ENCODE measurements at regions not wholly inside any gene's neighbourhood (a gene's known extent, or its start where the extent isn't known, plus 50 kb on each side); places are given as distances from the start of the nearest gene placed in this dataset.

GRCh38 chr5:165231821-165232508 is 1726.5 kb downstream of the MAT2B start:
- H3K36me3 ChIP-seq: no peaks in the 10 kb centered on the region
- DNase-seq: no peak
- intact Hi-C loops (cut with DNase I; ENCODE audit: low total_unique reads): no loop called here
- no peaks in the 10 kb centered on the region for H3K27me3 ChIP-seq
- no peak overlapping the region for H3K27ac ChIP-seq
- in situ Hi-C loops (cut with MboI; ENCODE audit: low pct_ligation_motif_present in 1 of 4, low pct_unique_long_range_greater_than_20kb in 1 of 4, low sequenced_read_pairs in 3 of 4): no loop called here
- TF ChIP-seq CTCF (IDR thresholded peaks at IDR 0.05) (no peak), EP300 (IDR thresholded peaks at IDR 0.05; ENCODE audit: low read depth) (no peak), POLR2A (IDR thresholded peaks at IDR 0.05) (no peak), POLR2AphosphoS5 (IDR thresholded peaks at IDR 0.05) (no peak)
- 55 to 86% methylated on average over 2 of the region's 2 CpGs for WGBS, 2 donors (ENCODE audit: low coverage in 1 of 2)
- H3K9me3 ChIP-seq: no peaks in the 10 kb centered on the region
- no peak overlapping the region for H3K4me3 ChIP-seq
- H3K4me1 ChIP-seq: no peaks in the 10 kb centered on the region

- Histone ChIP-seq H3K36me3 (no peaks in the 10 kb centered on the region), H3K9me3 (no peaks in the 10 kb centered on the region), H3K27me3 (no peaks in the 10 kb centered on the region), H3K27ac (no peak overlapping the region), H3K4me1 (no peaks in the 10 kb centered on the region), H3K4me3 (no peak overlapping the region)
- intact Hi-C loops (cut with DNase I; ENCODE audit: low total_unique reads) (no loop called here), in situ Hi-C loops (cut with MboI; ENCODE audit: low pct_ligation_motif_present in 1 of 4, low pct_unique_long_range_greater_than_20kb in 1 of 4, low sequenced_read_pairs in 3 of 4) (no loop called here)
- DNase-seq: no peak
- WGBS, 2 donors (ENCODE audit: low coverage in 1 of 2): 53 to 59% methylated on average over 4 of the region's 4 CpGs
- TF ChIP-seq EP300 (IDR thresholded peaks at IDR 0.05; ENCODE audit: low read depth) (no peak), POLR2A (IDR thresholded peaks at IDR 0.05) (no peak), CTCF (IDR thresholded peaks at IDR 0.05) (no peak), POLR2AphosphoS5 (IDR thresholded peaks at IDR 0.05) (no peak)
Observed at GRCh38 chr5:165232509-165233028, 1727.2 kb downstream of the MAT2B start.

DNA sequence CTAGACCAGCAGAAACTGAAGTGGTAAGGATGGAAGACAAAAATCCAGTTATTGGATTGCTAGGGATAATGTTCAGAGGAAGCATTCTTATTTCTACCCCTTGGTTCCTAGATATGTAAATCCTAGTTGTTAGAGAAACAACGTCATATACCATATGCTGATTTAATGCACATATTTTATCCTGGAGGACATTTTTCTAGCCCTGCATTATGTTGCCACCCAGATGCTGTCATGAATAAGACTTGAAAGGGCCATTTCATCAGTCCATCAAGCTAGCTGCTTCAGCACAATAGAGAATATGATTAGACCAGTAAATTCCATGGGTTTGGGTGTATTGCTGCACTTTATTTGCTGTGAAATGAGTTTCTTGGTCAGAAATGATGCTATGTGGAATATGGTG is 1736.4 kb downstream of the MAT2B start:
- Histone ChIP-seq H3K36me3 (no peaks in the 10 kb centered on the region), H3K27me3 (no peaks in the 10 kb centered on the region), H3K4me1 (no peaks in the 10 kb centered on the region), H3K27ac (no peak overlapping the region), H3K9me3 (no peaks in the 10 kb centered on the region), H3K4me3 (no peak overlapping the region)
- DNase-seq: no peak
- intact Hi-C loops (cut with DNase I; ENCODE audit: low total_unique reads): no loop called here
- 80 to 100% methylated on average over 1 of the region's 1 CpG for WGBS, 2 donors (ENCODE audit: low coverage in 1 of 2)
- in situ Hi-C loops (cut with MboI; ENCODE audit: low pct_ligation_motif_present in 1 of 4, low pct_unique_long_range_greater_than_20kb in 1 of 4, low sequenced_read_pairs in 3 of 4): no loop called here
- TF ChIP-seq EP300 (IDR thresholded peaks at IDR 0.05; ENCODE audit: low read depth) (no peak), POLR2AphosphoS5 (IDR thresholded peaks at IDR 0.05) (no peak), POLR2A (IDR thresholded peaks at IDR 0.05) (no peak), CTCF (IDR thresholded peaks at IDR 0.05) (no peak)

DNA sequence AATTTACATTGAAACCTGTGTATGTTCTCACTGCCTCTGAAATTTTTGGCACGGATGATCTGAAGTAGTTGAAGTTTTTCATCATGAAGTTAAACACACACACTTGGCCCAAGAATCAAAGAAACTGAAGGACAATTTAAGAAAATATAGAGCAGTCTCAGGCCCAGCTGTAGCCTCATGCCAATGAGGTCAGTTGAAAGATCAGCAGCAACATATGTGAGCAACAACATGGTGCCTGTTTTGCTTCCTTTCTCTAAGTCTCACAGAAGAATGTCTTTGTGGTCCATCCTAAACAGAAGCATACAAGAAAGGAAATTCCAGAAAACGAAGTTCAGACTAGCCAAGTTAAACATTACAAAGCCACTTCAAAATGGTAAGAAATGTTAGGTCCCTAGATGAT is 1737.2 kb downstream of the MAT2B start:
- TF ChIP-seq POLR2A (IDR thresholded peaks at IDR 0.05) (no peak), EP300 (IDR thresholded peaks at IDR 0.05; ENCODE audit: low read depth) (no peak), POLR2AphosphoS5 (IDR thresholded peaks at IDR 0.05) (no peak), CTCF (IDR thresholded peaks at IDR 0.05) (no peak)
- H3K4me3 ChIP-seq: no peak overlapping the region
- no peaks in the 10 kb centered on the region for H3K4me1 ChIP-seq
- no peak for DNase-seq
- H3K27ac ChIP-seq: no peak overlapping the region
- intact Hi-C loops (cut with DNase I; ENCODE audit: low total_unique reads): no loop called here
- no peaks in the 10 kb centered on the region for H3K27me3 ChIP-seq
- no peaks in the 10 kb centered on the region for H3K36me3 ChIP-seq
- in situ Hi-C loops (cut with MboI; ENCODE audit: low pct_ligation_motif_present in 1 of 4, low pct_unique_long_range_greater_than_20kb in 1 of 4, low sequenced_read_pairs in 3 of 4): no loop called here
- H3K9me3 ChIP-seq: no peaks in the 10 kb centered on the region
- 48 to 100% methylated on average over 1 to 2 of the region's 2 CpGs for WGBS, 2 donors (ENCODE audit: low coverage in 1 of 2)

Data from transverse colon (tissue), 4 donors.